Activated CD8-positive, alpha-beta T cell treated with anti-CD3 and anti-CD28 coated beads for 36 hours (primary cell): ENCODE measurements at regions not wholly inside any gene's neighbourhood (a gene's known extent, or its start where the extent isn't known, plus 50 kb on each side); places are given as distances from the start of the nearest gene placed in this dataset.

Experiments
- ATAC-seq: fragments of 200-7000 bp; cut with Tn5 transposase; one replicate; pipeline ENCODE4 v1.10.0; 2021; ENCODE audit warnings: mild to moderate bottlenecking, moderate library complexity
- CTCF ChIA-PET: fragments of 350-600 bp; sonication (Branson Sonifier 250); formaldehyde crosslinking; loops from one replicate; lab custom pipeline; 2021; ENCODE audit warnings: antibody characterized with exemption; lab: Charles Lee
- POLR2A ChIA-PET: fragments of 350-600 bp; sonication (Branson Sonifier 250); formaldehyde crosslinking; loops from one replicate; lab custom pipeline; 2021; ENCODE audit warnings: antibody characterized with exemption; lab: Charles Lee
- DNase-seq: peaks from one replicate; pipeline ENCODE4 v3.0.0-alpha.2; 2020
- H3K27ac Mint-ChIP-seq: one replicate; pipeline ENCODE4 v1.8.0; 2021; ENCODE audit warnings: mild to moderate bottlenecking, mixed read lengths
- H3K27me3 Mint-ChIP-seq: one replicate; pipeline ENCODE4 v1.8.0; 2021; ENCODE audit warnings: mixed read lengths
- H3K36me3 Mint-ChIP-seq: one replicate; pipeline ENCODE4 v1.8.0; 2021; ENCODE audit warnings: low read depth, mixed read lengths
- H3K4me1 Mint-ChIP-seq: one replicate; pipeline ENCODE4 v1.8.0; 2021; ENCODE audit warnings: low read depth, mixed read lengths
- H3K4me3 Mint-ChIP-seq: one replicate; pipeline ENCODE4 v1.8.0; 2021; ENCODE audit warnings: mild to moderate bottlenecking, moderate library complexity, mixed read lengths
- H3K9me3 Mint-ChIP-seq: one replicate; pipeline ENCODE4 v1.8.0; 2021; ENCODE audit warnings: mixed read lengths
- CTCF ChIP-seq: fragments of 200-600 bp; IDR thresholded peaks from one replicate; pipeline ENCODE4 v1.8.0; 2022; ENCODE audit warnings: antibody characterized with exemption, mild to moderate bottlenecking
- intact Hi-C: fragments of 100-400 bp; cut with micrococcal nuclease; formaldehyde crosslinking; loops from one replicate; pipeline ENCODE4 v1.10.0; 2022

DNA sequence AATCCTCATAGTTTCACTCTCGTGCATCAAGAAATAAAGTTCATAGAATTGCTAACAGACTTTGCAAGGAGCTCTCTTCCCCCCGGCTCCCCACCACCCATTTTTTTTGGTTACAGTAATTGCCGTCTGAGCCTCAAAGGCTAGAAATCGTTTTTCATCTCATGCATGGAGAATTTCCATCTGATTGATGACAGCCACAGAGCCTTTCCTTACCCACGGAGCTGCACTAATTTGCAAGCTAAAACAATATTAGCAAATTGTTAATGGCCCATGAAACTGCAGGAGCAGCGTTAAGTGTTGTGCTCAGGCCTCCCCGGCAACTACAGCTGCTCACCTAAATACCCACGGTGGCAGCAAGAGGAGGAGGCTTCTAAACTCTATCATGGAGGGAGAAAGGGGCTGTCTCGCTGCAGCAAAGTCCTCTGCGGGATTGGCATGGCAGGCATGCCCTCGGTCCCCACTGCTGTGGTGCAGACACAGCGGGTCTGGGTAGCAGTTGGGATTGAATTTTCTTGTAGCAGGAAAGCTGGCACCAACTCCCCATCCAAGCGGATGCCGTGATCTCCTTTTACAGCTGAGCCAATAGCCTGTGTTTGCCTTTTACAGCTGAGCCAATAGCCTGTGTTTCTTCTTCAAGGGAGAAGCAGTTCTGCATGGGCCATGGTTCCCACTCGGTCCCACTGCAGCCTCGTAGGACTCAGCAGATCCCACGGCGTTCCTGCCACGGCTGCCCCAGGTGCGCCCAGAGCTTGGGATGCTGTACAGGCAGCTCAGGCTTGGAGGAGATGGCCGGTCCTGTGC is 412.3 kb downstream of the BRD1 start:
- Mint-ChIP-seq H3K36me3 (no peaks in the 10 kb centered on the region), H3K9me3 (no peaks in the 10 kb centered on the region), H3K4me3 (no peak overlapping the region), H3K27ac (no peak overlapping the region), H3K27me3 (peaks cover 4% of the 10 kb centered on the region), H3K4me1 (no peaks in the 10 kb centered on the region)
- intact Hi-C loops = no loop called here
- DNase-seq (no peak), ATAC-seq (no peak)
- TF ChIP-seq CTCF = no peak
- CTCF ChIA-PET = no interaction called here
- POLR2A ChIA-PET = no interaction called here

- Mint-ChIP-seq H3K4me3 (no peak overlapping the region), H3K4me1 (no peaks in the 10 kb centered on the region), H3K27me3 (peaks cover 4% of the 10 kb centered on the region), H3K36me3 (no peaks in the 10 kb centered on the region), H3K27ac (no peak overlapping the region), H3K9me3 (peaks cover 7% of the 10 kb centered on the region)
- DNase-seq (no peak), ATAC-seq (no peak)
- POLR2A ChIA-PET = no interaction called here
- intact Hi-C loops = no loop called here
- CTCF ChIA-PET = no interaction called here
- no peak for TF ChIP-seq CTCF
Measured at GRCh38 chr22:49413551-49413950, 414.1 kb downstream of the BRD1 start.

GRCh38 chr22:49413146-49413545 is 414.5 kb downstream of the BRD1 start:
- intact Hi-C loops = no loop called here
- ATAC-seq = no peak
- Mint-ChIP-seq H3K4me3 (no peak overlapping the region), H3K27ac (no peak overlapping the region), H3K27me3 (peaks cover 4% of the 10 kb centered on the region), H3K9me3 (peaks cover 7% of the 10 kb centered on the region), H3K4me1 (no peaks in the 10 kb centered on the region), H3K36me3 (no peaks in the 10 kb centered on the region)
- POLR2A ChIA-PET = no interaction called here
- TF ChIP-seq CTCF = no peak
- CTCF ChIA-PET = no interaction called here
- DNase-seq = no peak

GRCh38 chr22:49412236-49412635 is 415.4 kb downstream of the BRD1 start:
- H3K9me3 Mint-ChIP-seq = peaks cover 7% of the 10 kb centered on the region
- ChIA-PET CTCF (no interaction called here), POLR2A (no interaction called here)
- peaks cover 7% of the 10 kb centered on the region for H3K27me3 Mint-ChIP-seq
- H3K36me3 Mint-ChIP-seq = no peaks in the 10 kb centered on the region
- TF ChIP-seq CTCF = no peak
- H3K4me1 Mint-ChIP-seq = no peaks in the 10 kb centered on the region
- ATAC-seq = no peak
- DNase-seq = no peak
- no peak overlapping the region for H3K4me3 Mint-ChIP-seq
- H3K27ac Mint-ChIP-seq = no peak overlapping the region
- intact Hi-C loops = no loop called here

DNA sequence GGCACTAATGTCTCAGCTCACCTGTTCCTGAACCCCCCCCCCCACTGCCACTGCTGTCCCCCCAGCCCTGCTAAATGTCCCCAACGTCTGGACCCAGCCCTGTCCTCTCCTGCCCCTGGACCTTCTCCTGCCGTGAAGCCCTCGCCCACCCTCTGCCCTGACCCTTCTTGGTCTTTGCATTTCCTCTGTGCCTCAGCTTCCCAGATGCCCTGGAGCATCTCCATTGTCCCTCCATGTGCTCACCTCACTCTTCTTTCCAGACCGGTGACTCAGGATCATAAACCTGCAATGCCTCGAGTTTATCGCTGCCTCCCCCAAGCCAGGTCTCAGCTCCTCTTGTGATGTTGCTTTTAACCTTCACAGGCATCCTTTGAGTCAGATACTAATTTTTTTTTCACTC is 416.4 kb downstream of the BRD1 start:
- DNase-seq = no peak
- intact Hi-C loops = no loop called here
- TF ChIP-seq CTCF = no peak
- Mint-ChIP-seq H3K27ac (no peak overlapping the region), H3K36me3 (no peaks in the 10 kb centered on the region), H3K9me3 (peaks cover 7% of the 10 kb centered on the region), H3K27me3 (peaks cover 7% of the 10 kb centered on the region), H3K4me1 (no peaks in the 10 kb centered on the region), H3K4me3 (no peak overlapping the region)
- ChIA-PET CTCF (no interaction called here), POLR2A (no interaction called here)
- no peak for ATAC-seq
